PC-9 (cell line): ENCODE measurements at regions not wholly inside any gene's neighbourhood (a gene's known extent, or its start where the extent isn't known, plus 50 kb on each side); places are given as distances from the start of the nearest gene placed in this dataset.

Experiments
- CTCF ChIP-seq: fragments of 200-600 bp; sonication (generic); conservative IDR thresholded peaks from 2 replicates; pipeline ENCODE4 v1.6.1; 2017; ENCODE audit warnings: mixed run types, antibody characterized with exemption, mild to moderate bottlenecking, moderate library complexity
- EZH2 ChIP-seq: fragments of 200-600 bp; sonication (generic); IDR thresholded peaks from 2 replicates; pipeline ENCODE4 v1.8.0; 2017; ENCODE audit warnings: antibody characterized with exemption, low read depth

GRCh38 chr12:87317302-87317701, 711.9 kb downstream of the C12orf50 start:
- TF ChIP-seq EZH2 (no peak), CTCF (no peak)
